Gastrocnemius medialis (tissue), 4 donors: ENCODE measurements at regions not wholly inside any gene's neighbourhood (a gene's known extent, or its start where the extent isn't known, plus 50 kb on each side); places are given as distances from the start of the nearest gene placed in this dataset.

ENCODE experiments used
- ATAC-seq, 2 donors: fragments of 150-250 bp; one replicate each; pipeline ENCODE4 v1.9.1; 2016
- DNase-seq, 2 donors: peaks; one replicate each; pipeline ENCODE4 v3.0.0-alpha.2; 2019
- H3K27ac ChIP-seq, 4 donors: fragments of 200-600 bp; sonication (generic); 1 replicate in 1 of 4; 2 replicates in 3 of 4; pipeline ENCODE4 v1.5.1; 2016 to 2018; ENCODE audit warnings: mild to moderate bottlenecking in 2 of 4, moderate library complexity in 1 of 4
- H3K27me3 ChIP-seq, 3 donors: fragments of 200-600 bp; sonication (generic) in 2 of 3; 1 replicate in 1 of 3; 2 replicates in 2 of 3; pipeline versions ENCODE4 v1.5.1 to v1.6.0; 2016 to 2019; ENCODE audit warnings: mild to moderate bottlenecking in 1 of 3, moderate library complexity in 1 of 3
- H3K36me3 ChIP-seq, 2 donors: fragments of 200-600 bp; sonication (generic) in 1 of 2; one replicate each; pipeline ENCODE4 v1.5.1; 2017 to 2018
- H3K4me1 ChIP-seq, 2 donors: fragments of 200-600 bp; sonication (generic) in 1 of 2; one replicate each; pipeline ENCODE4 v1.5.1; 2016 to 2017; ENCODE audit warnings: mild to moderate bottlenecking in 2 of 2
- H3K4me3 ChIP-seq, 4 donors: fragments of 200-600 bp; sonication (generic) in 3 of 4; 1 replicate in 1 of 4; 2 replicates in 3 of 4; pipeline ENCODE4 v1.5.1; 2016 to 2019; ENCODE audit warnings: mild to moderate bottlenecking in 2 of 4
- H3K9me3 ChIP-seq, 3 donors: fragments of 200-600 bp; sonication (generic) in 2 of 3; 1 replicate in 1 of 3; 2 replicates in 2 of 3; pipeline ENCODE4 v1.5.1; 2016 to 2019
- POLR2A ChIP-seq, 2 donors: fragments of 450-650 bp; IDR thresholded peaks; one replicate each; pipeline ENCODE4 v1.6.1; 2017; ENCODE audit warnings: antibody characterized with exemption in 2 of 2, mild to moderate bottlenecking in 2 of 2, moderate library complexity in 2 of 2
- in situ Hi-C, 4 donors: fragments of 200-750 bp; cut with MboI; loops; one replicate each; pipeline versions ENCODE4 v1.15.0 to v1.8.0; 2017; ENCODE audit warnings: low sequenced_read_pairs in 4 of 4
- intact Hi-C: fragments of 100-400 bp; cut with DNase I; formaldehyde crosslinking; loops from one replicate; pipeline ENCODE4 v1.15.1; 2023; ENCODE audit warnings: low total_unique reads
- TF ChIP-seq, protein P1 (sequence below), 5 experiments: fragments of 450-650 bp in 3 of 5; fragments of 200-600 bp in 2 of 5; sonication (generic) in 2 of 5; IDR thresholded peaks in 4 of 5; conservative IDR thresholded peaks in 1 of 5; 1 replicate in 4 of 5; 2 replicates in 1 of 5; pipeline ENCODE4 v1.5.1; 2016 to 2019; ENCODE audit warnings: antibody characterized with exemption in 5 of 5, mild to moderate bottlenecking in 3 of 5, moderate library complexity in 3 of 5

DNA sequence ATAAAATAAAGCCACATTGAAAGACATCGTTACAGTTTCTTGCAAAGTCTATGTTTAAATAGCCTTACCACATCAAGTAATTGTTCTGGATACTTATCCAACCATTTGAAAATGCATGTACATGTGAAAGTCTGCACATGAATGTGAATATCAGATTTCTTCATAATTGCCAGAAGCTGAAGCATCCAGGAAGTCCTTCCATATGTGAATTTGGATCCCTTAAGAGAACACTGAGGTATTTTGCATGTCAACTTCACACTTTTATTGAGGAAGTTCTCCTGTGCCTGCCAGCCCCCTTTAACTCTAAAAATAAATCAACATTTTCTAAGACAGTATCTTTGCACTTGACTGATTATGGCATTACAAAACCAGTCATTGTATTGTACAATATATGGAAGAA is 1103.5 kb upstream of the ADGRL3 start:
- intact Hi-C loops, result no loop called here
- ATAC-seq (no peak), DNase-seq (no peak)
- Histone ChIP-seq H3K4me3 (no peak overlapping the region), H3K27ac (no peak overlapping the region), H3K4me1 (no peaks in the 10 kb centered on the region), H3K36me3 (no peaks in the 10 kb centered on the region), H3K27me3 (no peaks in the 10 kb centered on the region), H3K9me3 (no peaks in the 10 kb centered on the region)
- in situ Hi-C loops, result no loop called here
- no peak for TF ChIP-seq POLR2A (IDR thresholded peaks at IDR 0.05)
- TF ChIP-seq, protein P1, sequence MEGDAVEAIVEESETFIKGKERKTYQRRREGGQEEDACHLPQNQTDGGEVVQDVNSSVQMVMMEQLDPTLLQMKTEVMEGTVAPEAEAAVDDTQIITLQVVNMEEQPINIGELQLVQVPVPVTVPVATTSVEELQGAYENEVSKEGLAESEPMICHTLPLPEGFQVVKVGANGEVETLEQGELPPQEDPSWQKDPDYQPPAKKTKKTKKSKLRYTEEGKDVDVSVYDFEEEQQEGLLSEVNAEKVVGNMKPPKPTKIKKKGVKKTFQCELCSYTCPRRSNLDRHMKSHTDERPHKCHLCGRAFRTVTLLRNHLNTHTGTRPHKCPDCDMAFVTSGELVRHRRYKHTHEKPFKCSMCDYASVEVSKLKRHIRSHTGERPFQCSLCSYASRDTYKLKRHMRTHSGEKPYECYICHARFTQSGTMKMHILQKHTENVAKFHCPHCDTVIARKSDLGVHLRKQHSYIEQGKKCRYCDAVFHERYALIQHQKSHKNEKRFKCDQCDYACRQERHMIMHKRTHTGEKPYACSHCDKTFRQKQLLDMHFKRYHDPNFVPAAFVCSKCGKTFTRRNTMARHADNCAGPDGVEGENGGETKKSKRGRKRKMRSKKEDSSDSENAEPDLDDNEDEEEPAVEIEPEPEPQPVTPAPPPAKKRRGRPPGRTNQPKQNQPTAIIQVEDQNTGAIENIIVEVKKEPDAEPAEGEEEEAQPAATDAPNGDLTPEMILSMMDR (IDR thresholded peaks at IDR 0.05 in 4 of 5, conservative IDR thresholded peaks at IDR 0.05 in 1 of 5), result no peak

DNA sequence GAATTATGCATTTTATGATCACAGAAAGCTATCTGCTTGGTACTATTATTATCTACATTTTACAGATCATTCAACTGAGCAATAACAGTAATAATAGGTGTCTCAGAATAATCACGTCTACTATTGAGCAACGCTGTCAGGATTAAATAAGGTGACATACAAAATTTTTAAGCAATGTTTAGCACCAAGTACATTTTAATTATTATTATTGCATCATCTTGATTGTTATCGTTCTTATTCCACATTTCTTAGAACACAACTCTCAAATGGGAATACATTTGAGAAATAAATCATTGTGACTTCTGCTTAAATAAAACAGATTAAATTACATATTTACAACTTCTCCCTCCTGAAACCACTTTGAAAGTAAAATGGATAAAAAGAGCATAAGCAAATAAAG is 1083.5 kb upstream of the ADGRL3 start:
- no peaks in the 10 kb centered on the region for H3K36me3 ChIP-seq
- in situ Hi-C loops (no loop called here), intact Hi-C loops (no loop called here)
- no peak overlapping the region for H3K4me3 ChIP-seq
- H3K4me1 ChIP-seq, result no peaks in the 10 kb centered on the region
- DNase-seq (no peak), ATAC-seq (no peak)
- no peak overlapping the region for H3K27ac ChIP-seq
- H3K9me3 ChIP-seq, result no peaks in the 10 kb centered on the region
- TF ChIP-seq POLR2A (IDR thresholded peaks at IDR 0.05), result no peak
- TF ChIP-seq, protein P1 (IDR thresholded peaks at IDR 0.05 in 4 of 5, conservative IDR thresholded peaks at IDR 0.05 in 1 of 5), result no peak
- H3K27me3 ChIP-seq, result no peaks in the 10 kb centered on the region

DNA sequence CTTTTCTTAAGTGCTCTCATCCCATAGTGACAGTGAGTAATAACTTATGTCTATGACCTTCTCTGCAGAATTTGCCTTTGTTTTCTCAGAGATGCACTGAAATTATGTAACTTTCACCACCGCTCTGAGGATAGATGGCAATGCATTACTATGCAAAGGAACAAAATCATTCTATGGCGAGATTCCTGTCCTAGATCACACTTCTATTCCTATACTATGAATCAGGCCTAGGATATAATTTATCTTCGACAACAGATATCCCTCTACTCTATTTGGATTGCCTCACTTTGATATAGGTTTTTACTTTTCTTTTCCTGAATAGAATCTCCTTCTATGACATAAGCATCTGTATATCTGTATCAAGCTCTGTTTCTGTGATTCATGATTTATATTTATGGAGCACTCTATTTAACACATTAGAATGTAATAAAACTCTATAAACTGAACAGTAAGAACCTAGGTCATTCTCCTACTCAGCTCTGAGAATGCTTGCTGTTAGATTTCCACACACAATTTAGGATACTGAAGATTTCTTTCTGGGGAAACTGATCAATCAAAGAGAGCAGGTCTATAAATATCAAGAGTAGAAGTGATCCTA is 1082.3 kb upstream of the ADGRL3 start:
- intact Hi-C loops, result no loop called here
- no peak overlapping the region for H3K27ac ChIP-seq
- H3K4me1 ChIP-seq, result no peaks in the 10 kb centered on the region
- H3K36me3 ChIP-seq, result no peaks in the 10 kb centered on the region
- DNase-seq, result no peak
- H3K9me3 ChIP-seq, result no peaks in the 10 kb centered on the region
- no peak for ATAC-seq
- H3K27me3 ChIP-seq, result no peaks in the 10 kb centered on the region
- H3K4me3 ChIP-seq, result no peak overlapping the region
- TF ChIP-seq, protein P1 (IDR thresholded peaks at IDR 0.05 in 4 of 5, conservative IDR thresholded peaks at IDR 0.05 in 1 of 5), result no peak
- TF ChIP-seq POLR2A (IDR thresholded peaks at IDR 0.05), result no peak
- in situ Hi-C loops, result no loop called here

DNA sequence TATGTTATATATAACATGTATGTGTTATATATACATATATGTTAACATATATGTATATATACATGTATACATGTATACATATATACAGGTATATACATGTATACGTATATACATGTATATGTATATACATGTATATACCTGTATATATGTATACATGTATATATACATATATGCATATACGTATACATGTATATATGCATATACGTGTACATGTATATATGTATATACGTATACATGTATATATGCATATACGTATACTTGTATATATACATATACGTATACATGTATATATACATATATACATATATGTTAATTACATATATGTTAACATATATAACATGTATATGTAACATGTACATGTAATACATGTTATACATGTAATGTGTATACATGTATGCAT is 1077.3 kb upstream of the ADGRL3 start:
- H3K27ac ChIP-seq, result no peak overlapping the region
- ATAC-seq (no peak), DNase-seq (no peak)
- in situ Hi-C loops (no loop called here), intact Hi-C loops (no loop called here)
- H3K27me3 ChIP-seq, result no peaks in the 10 kb centered on the region
- no peaks in the 10 kb centered on the region for H3K36me3 ChIP-seq
- TF ChIP-seq POLR2A (IDR thresholded peaks at IDR 0.05), result no peak
- TF ChIP-seq, protein P1 (IDR thresholded peaks at IDR 0.05 in 4 of 5, conservative IDR thresholded peaks at IDR 0.05 in 1 of 5), result no peak
- no peaks in the 10 kb centered on the region for H3K9me3 ChIP-seq
- no peak overlapping the region for H3K4me3 ChIP-seq
- H3K4me1 ChIP-seq, result no peaks in the 10 kb centered on the region

DNA sequence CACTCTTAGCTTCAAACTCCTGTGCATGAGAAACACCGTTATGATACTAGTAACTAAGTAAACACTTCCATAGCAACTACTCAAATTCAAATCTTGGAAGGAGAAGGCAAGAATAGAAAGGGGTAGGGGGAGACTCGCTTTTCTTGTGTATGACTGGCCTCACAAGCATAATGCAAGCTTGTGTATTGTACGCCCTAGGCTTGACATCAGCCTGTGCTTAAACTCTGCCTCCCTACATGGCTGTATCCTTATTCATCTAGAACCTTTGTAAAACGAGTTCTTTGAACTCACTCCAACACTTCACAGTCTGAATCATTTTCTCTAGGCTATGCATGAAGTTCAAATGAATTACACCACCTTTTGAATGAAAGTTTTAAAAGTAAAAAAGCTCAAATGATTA is 1071.2 kb upstream of the ADGRL3 start:
- no peaks in the 10 kb centered on the region for H3K27me3 ChIP-seq
- H3K4me3 ChIP-seq, result no peak overlapping the region
- H3K27ac ChIP-seq, result no peak overlapping the region
- H3K9me3 ChIP-seq, result no peaks in the 10 kb centered on the region
- DNase-seq, result no peak
- H3K4me1 ChIP-seq, result no peaks in the 10 kb centered on the region
- ATAC-seq, result no peak
- TF ChIP-seq, protein P1 (IDR thresholded peaks at IDR 0.05 in 4 of 5, conservative IDR thresholded peaks at IDR 0.05 in 1 of 5), result no peak
- TF ChIP-seq POLR2A (IDR thresholded peaks at IDR 0.05), result no peak
- H3K36me3 ChIP-seq, result no peaks in the 10 kb centered on the region
- intact Hi-C loops (no loop called here), in situ Hi-C loops (loop anchor here in 1 of 4 donors (25.0 kb wide), 1 partner anchor 158 kb away; no protein-coding TSS in a partner anchor)
